GM10266 (cell line): ENCODE measurements at regions not wholly inside any gene's neighbourhood (a gene's known extent, or its start where the extent isn't known, plus 50 kb on each side); places are given as distances from the start of the nearest gene placed in this dataset.

Experiments used
- DNase-seq: peaks from one replicate; pipeline ENCODE4 v3.0.0; 2012; ENCODE audit errors: extremely low spot score
- TF ChIP-seq, protein P1 (sequence below): IDR thresholded peaks from 2 replicates; pipeline ENCODE4 v1.5.1; 2012; ENCODE audit warnings: mild to moderate bottlenecking, low read depth; ENCODE audit not compliant: control insufficient read depth, insufficient read depth; ENCODE audit errors: missing control alignments

DNA sequence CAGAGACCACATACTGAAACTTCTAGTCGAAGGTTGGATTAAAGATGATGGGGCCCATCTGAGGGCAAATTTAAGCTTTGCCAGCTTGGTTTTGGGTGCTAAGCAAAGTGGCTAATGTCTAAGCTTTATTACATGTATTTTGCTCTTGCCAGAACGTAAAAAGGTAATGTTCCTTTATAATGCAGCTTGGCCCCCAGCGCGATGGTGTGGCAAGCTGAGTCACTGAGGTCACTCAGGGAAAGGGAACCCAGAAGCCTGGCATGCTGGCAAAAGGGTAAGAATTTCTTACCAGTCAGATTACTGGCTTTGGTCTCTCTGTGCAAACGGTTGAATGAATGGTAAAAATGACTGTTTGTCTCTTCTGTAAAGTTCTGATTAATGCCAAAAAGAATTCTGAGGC is 158.3 kb upstream of the KCND2 start:
- DNase-seq: no peak
- TF ChIP-seq, protein P1, sequence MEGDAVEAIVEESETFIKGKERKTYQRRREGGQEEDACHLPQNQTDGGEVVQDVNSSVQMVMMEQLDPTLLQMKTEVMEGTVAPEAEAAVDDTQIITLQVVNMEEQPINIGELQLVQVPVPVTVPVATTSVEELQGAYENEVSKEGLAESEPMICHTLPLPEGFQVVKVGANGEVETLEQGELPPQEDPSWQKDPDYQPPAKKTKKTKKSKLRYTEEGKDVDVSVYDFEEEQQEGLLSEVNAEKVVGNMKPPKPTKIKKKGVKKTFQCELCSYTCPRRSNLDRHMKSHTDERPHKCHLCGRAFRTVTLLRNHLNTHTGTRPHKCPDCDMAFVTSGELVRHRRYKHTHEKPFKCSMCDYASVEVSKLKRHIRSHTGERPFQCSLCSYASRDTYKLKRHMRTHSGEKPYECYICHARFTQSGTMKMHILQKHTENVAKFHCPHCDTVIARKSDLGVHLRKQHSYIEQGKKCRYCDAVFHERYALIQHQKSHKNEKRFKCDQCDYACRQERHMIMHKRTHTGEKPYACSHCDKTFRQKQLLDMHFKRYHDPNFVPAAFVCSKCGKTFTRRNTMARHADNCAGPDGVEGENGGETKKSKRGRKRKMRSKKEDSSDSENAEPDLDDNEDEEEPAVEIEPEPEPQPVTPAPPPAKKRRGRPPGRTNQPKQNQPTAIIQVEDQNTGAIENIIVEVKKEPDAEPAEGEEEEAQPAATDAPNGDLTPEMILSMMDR: no peak

DNA sequence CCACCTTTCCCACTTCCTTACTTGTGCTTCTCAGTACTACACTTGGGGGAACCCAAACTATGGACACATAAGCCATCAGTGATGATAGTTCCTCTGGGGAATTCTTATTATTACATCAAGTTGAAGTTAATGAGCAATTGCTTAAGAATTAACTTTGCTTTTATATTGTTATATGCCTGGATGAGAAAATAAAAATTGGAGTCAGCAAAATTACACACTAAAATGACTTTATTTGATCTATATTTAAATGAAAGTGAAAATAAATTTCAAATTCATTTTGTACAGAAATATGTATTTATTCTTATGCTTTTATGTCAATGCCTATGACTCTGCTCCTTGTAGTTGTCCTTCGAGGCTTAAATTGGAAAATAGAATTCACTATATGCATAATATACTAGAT is 149.4 kb upstream of the KCND2 start:
- TF ChIP-seq, protein P1: no peak

DNA sequence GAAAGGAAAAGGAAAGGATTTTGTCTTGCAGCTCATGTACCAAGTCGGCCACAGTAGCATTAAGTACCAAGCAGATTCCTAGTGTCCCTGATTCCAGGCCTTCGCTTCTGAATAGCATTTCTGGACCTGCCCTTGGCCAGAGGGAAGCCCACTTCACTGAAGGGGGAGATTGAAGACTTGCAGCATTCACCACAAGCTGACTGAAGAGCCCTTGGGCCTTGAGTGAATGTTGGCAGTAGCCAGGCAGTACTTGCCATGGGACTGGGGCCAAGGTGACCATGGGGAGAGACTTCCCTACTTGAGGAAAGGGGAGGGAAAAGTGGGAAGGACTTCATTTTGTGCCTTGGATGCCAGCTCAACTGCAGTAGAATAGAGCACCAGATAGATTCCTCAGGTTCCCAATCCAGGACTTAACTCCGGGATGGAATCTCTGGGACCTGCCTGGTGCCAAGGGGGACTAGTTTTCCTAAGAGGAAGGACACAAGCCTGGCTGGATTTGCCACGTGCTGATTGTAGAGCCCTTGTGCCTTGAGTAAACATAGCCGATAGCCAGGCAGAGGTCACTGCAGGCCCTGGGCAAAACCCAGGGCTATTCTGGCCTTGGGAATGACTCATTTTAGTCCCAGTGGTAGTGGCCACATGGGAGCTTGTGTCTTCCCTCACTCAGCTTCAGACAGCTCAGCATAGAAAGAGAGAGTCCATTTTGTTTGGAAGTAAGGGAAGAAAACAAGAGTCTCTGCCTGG is 141.7 kb upstream of the KCND2 start:
- TF ChIP-seq, protein P1: no peak
- no peak for DNase-seq

More for the DNA sequence above, 149.4 kb upstream of the KCND2 start:
- no peak for DNase-seq

DNA sequence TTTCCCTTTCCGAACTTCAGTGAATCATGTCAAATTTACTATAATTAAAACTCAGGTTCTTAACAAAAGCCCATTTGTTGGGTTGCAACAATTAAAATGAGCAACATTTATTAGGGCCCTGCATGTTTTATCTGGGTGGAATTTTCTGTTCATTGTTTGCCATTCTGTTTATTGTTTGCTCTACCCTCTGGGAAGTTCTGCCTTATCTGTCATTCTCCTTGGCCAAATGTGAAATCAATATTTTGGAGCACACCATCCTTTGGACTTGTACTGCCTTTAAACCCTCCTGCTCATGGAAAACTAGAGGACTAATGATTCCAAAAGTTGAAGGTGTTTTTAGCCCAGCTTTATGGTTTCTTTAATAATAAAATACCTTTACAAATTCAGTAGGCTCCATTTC is 134.5 kb upstream of the KCND2 start:
- DNase-seq: no peak
- TF ChIP-seq, protein P1: no peak

DNA sequence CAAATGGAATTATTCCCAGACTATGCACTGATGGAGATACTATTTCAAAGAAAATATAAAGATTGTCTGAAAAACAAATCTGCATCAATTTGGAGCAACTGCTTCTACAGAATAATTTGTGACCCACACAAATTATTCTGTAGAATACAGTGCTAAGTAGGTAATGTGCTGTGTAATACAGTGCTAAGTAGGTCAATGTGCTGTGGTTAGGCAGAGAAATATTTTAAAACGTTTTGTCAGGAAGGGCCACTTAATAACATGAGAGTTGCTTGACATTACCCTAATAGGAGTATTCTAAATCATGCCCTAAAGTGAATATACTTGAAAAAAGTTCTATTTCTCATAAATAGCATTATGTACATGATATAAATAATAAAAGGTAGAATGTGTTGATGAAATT is 116.5 kb upstream of the KCND2 start:
- TF ChIP-seq, protein P1: no peak
- DNase-seq: no peak

DNA sequence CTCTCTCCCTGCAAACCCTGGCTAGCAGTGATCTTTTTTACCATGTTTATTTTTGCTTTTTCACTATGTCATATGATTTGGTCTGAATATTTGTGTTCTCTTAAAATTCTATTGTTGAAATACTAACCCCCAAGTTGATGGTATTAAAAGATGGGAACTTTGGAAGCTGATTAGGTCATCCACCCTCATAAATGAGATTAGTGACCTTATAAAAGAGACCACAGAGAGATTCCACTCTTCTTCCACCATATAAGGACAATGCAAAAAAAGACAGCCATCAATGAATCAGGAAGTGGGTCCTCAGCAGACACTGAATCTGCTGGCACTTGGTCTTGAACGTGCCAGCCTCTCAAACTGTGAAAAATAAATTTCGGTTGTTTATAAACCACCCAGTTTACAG is 112.8 kb upstream of the KCND2 start:
- TF ChIP-seq, protein P1: no peak
- DNase-seq: no peak

DNA sequence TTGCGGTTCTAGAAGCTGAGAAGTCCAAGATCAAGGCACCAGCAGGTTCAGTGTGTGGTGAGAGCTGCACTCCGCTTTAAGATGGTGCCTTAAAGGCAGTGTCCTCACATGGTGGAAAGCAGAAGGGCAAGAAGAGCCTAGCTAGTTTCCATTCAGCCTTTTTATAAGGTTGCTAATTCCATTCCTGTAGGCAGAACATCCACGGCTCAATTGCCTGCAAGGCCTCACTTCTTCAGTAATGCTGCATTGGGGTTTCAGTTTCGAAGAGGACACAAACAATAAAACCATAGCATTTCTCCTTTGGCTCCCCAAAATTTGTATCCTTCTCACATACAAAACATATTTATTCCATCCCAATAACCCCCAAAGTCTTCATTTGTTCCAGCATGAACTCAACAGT is 109.5 kb upstream of the KCND2 start:
- no peak for DNase-seq
- TF ChIP-seq, protein P1: no peak
